Superior temporal gyrus (tissue), 1 donor: ENCODE measurements at regions not wholly inside any gene's neighbourhood (a gene's known extent, or its start where the extent isn't known, plus 50 kb on each side); places are given as distances from the start of the nearest gene placed in this dataset.

ENCODE experiments used
- DNase-seq: peaks from one replicate; pipeline ENCODE4 v3.0.0-alpha.2; 2016; ENCODE audit errors: extremely low spot score

GRCh38 chr11:109796253-109796652 lies 296.9 kb upstream of the ZC3H12C start:
- DNase-seq = no peak

GRCh38 chr11:109798521-109798920 lies 294.7 kb upstream of the ZC3H12C start:
- no peak for DNase-seq

GRCh38 chr11:109799604-109800003 lies 293.6 kb upstream of the ZC3H12C start:
- DNase-seq = no peak

GRCh38 chr11:109804911-109805310 lies 288.3 kb upstream of the ZC3H12C start:
- no peak for DNase-seq

GRCh38 chr11:109806205-109806604 lies 287.0 kb upstream of the ZC3H12C start:
- no peak for DNase-seq

GRCh38 chr11:109808569-109808968 lies 284.6 kb upstream of the ZC3H12C start:
- DNase-seq = no peak

GRCh38 chr11:109814824-109815223 lies 278.4 kb upstream of the ZC3H12C start:
- no peak for DNase-seq

- DNase-seq = peak; percentile 66
Measured at GRCh38 chr11:109815500-109816150, 277.6 kb upstream of the ZC3H12C start.

GRCh38 chr11:109818290-109818689 lies 274.9 kb upstream of the ZC3H12C start:
- no peak for DNase-seq

- no peak for DNase-seq
Measured at GRCh38 chr11:109819410-109819809, 273.8 kb upstream of the ZC3H12C start.

- DNase-seq = no peak
Measured at GRCh38 chr11:109821511-109821910, 271.7 kb upstream of the ZC3H12C start.

GRCh38 chr11:109822436-109823102 lies 270.6 kb upstream of the ZC3H12C start:
- no peak for DNase-seq

- DNase-seq = no peak
Measured at GRCh38 chr11:109828387-109828786, 264.8 kb upstream of the ZC3H12C start.

GRCh38 chr11:109838026-109838425 lies 255.2 kb upstream of the ZC3H12C start:
- no peak for DNase-seq

- DNase-seq = no peak
Measured at GRCh38 chr11:109845437-109845836, 247.8 kb upstream of the ZC3H12C start.

- no peak for DNase-seq
Measured at GRCh38 chr11:109847621-109848020, 245.6 kb upstream of the ZC3H12C start.

- DNase-seq = no peak
Measured at GRCh38 chr11:109849051-109849450, 244.1 kb upstream of the ZC3H12C start.

GRCh38 chr11:109849946-109850345 lies 243.2 kb upstream of the ZC3H12C start:
- DNase-seq = no peak

- no peak for DNase-seq
Measured at GRCh38 chr11:109851780-109852390, 241.3 kb upstream of the ZC3H12C start.

GRCh38 chr11:109853156-109853776 lies 239.9 kb upstream of the ZC3H12C start:
- DNase-seq = no peak

GRCh38 chr11:109854731-109855130 lies 238.5 kb upstream of the ZC3H12C start:
- no peak for DNase-seq

- DNase-seq = no peak
Measured at GRCh38 chr11:109856928-109857327, 236.3 kb upstream of the ZC3H12C start.

- DNase-seq = no peak
Measured at GRCh38 chr11:109857637-109858036, 235.6 kb upstream of the ZC3H12C start.
